Adrenal gland (tissue), 9 donors: ENCODE measurements at regions not wholly inside any gene's neighbourhood (a gene's known extent, or its start where the extent isn't known, plus 50 kb on each side); places are given as distances from the start of the nearest gene placed in this dataset.

ENCODE experiments used
- DNase-seq, 7 donors: peaks; one replicate each; pipeline ENCODE4 v3.0.0-alpha.2; 2019 to 2020
- H3K27ac ChIP-seq, 5 donors: fragments of 200-600 bp; sonication (generic) in 4 of 5; 1 replicate in 3 of 5; 2 replicates in 2 of 5; pipeline versions ENCODE4 v1.5.1 to v1.8.0; 2016 to 2020; ENCODE audit warnings: mild to moderate bottlenecking in 1 of 5
- H3K27me3 ChIP-seq: fragments of 200-600 bp; 2 replicates; pipeline ENCODE4 v1.8.0; 2021
- H3K36me3 ChIP-seq, 2 donors: fragments of 200-600 bp; replicated peaks in 1 of 2; 1 replicate in 1 of 2; 2 replicates in 1 of 2; pipeline versions ENCODE4 v1.5.1 to v1.8.0; 2018 to 2022
- H3K4me1 ChIP-seq, 2 donors: fragments of 200-600 bp; replicated peaks in 1 of 2; 1 replicate in 1 of 2; 2 replicates in 1 of 2; pipeline versions ENCODE4 v1.5.1 to v1.8.0; 2018 to 2021
- H3K4me3 ChIP-seq, 4 donors: fragments of 200-600 bp; sonication (generic) in 3 of 4; one replicate each; pipeline ENCODE4 v1.5.1; 2016 to 2018
- H3K9me3 ChIP-seq, 3 donors: fragments of 200-600 bp; sonication (generic) in 1 of 3; replicated peaks in 1 of 3; 1 replicate in 2 of 3; 2 replicates in 1 of 3; pipeline versions ENCODE4 v1.5.1 to v1.8.0; 2016 to 2021
- CTCF ChIP-seq, 6 experiments: fragments of 450-650 bp in 4 of 6; fragments of 200-600 bp in 2 of 6; sonication (generic) in 1 of 6; IDR thresholded peaks; 1 replicate in 5 of 6; 2 replicates in 1 of 6; pipeline versions ENCODE4 v1.5.1 to v1.8.0; 2016 to 2021; ENCODE audit warnings: antibody characterized with exemption in 6 of 6, mild to moderate bottlenecking in 2 of 6, moderate library complexity in 1 of 6
- POLR2A ChIP-seq, 2 donors: fragments of 450-650 bp; IDR thresholded peaks; one replicate each; pipeline ENCODE4 v1.6.1; 2017; ENCODE audit warnings: antibody characterized with exemption in 2 of 2, mild to moderate bottlenecking in 2 of 2, moderate library complexity in 1 of 2
- WGBS, 4 donors: extraction: QIAGEN DNeasy Blood & Tissue Kit in 2 of 4; methylation state at CpG; one replicate each; pipeline versions ENCODE4 v1.1.5 to v1.1.7; 2013 to 2017; 5-methylcytosine and 5-hydroxymethylcytosine counted together
- intact Hi-C, 2 donors: fragments of 100-400 bp; cut with DNase I; formaldehyde crosslinking; loops; one replicate each; pipeline versions ENCODE4 v1.14.1 to v1.15.0; 2022 to 2023
- donor health status: healthy with polysubstance abuse.
- donor health status: Bipolar disorder and iron deficiency.
- donor health status: DM: yes; HTN: yes; CAD: no.
- donor health status: DM: no; HTN: no; CAD: no.
- donor health status: DM: no; HTN: no; CAD: no.

GRCh38 chr2:58407487-58407886 is 166.4 kb upstream of the FANCL start:
- H3K4me1 ChIP-seq: no peaks in the 10 kb centered on the region
- no peaks in the 10 kb centered on the region for H3K36me3 ChIP-seq
- H3K27me3 ChIP-seq: no peaks in the 10 kb centered on the region
- 78 to 84% (median 82%) methylated on average over 4 of the region's 4 CpGs for WGBS, 4 donors
- no peak overlapping the region for H3K27ac ChIP-seq
- DNase-seq: no peak
- H3K9me3 ChIP-seq: no peaks in the 10 kb centered on the region
- no peak overlapping the region for H3K4me3 ChIP-seq
- no peak for TF ChIP-seq POLR2A (IDR thresholded peaks at IDR 0.05)
- no peak for TF ChIP-seq CTCF (IDR thresholded peaks at IDR 0.05)
- intact Hi-C loops: no loop called here

GRCh38 chr2:58405341-58405740 is 164.2 kb upstream of the FANCL start:
- no peaks in the 10 kb centered on the region for H3K4me1 ChIP-seq
- TF ChIP-seq CTCF (IDR thresholded peaks at IDR 0.05) (no peak), POLR2A (IDR thresholded peaks at IDR 0.05) (no peak)
- DNase-seq: no peak
- no peaks in the 10 kb centered on the region for H3K9me3 ChIP-seq
- no peaks in the 10 kb centered on the region for H3K27me3 ChIP-seq
- H3K4me3 ChIP-seq: no peak overlapping the region
- H3K36me3 ChIP-seq: no peaks in the 10 kb centered on the region
- no peak overlapping the region for H3K27ac ChIP-seq
- WGBS, 4 donors: 58 to 66% (median 62%) methylated on average over 1 of the region's 1 CpG
- intact Hi-C loops: no loop called here

GRCh38 chr2:58401936-58402335 is 160.8 kb upstream of the FANCL start:
- no peak for DNase-seq
- Histone ChIP-seq H3K9me3 (no peaks in the 10 kb centered on the region), H3K4me3 (no peak overlapping the region), H3K36me3 (no peaks in the 10 kb centered on the region), H3K27me3 (no peaks in the 10 kb centered on the region), H3K4me1 (no peaks in the 10 kb centered on the region), H3K27ac (no peak overlapping the region)
- WGBS, 4 donors: 63 to 66% (median 64%) methylated on average over 2 of the region's 2 CpGs
- intact Hi-C loops: no loop called here
- TF ChIP-seq POLR2A (IDR thresholded peaks at IDR 0.05): no peak
- TF ChIP-seq CTCF (IDR thresholded peaks at IDR 0.05): no peak

GRCh38 chr2:58398406-58398805 is 157.3 kb upstream of the FANCL start:
- Histone ChIP-seq H3K4me1 (no peaks in the 10 kb centered on the region), H3K27ac (no peak overlapping the region), H3K27me3 (no peaks in the 10 kb centered on the region), H3K36me3 (no peaks in the 10 kb centered on the region), H3K4me3 (no peak overlapping the region), H3K9me3 (no peaks in the 10 kb centered on the region)
- intact Hi-C loops: no loop called here
- DNase-seq: no peak
- no peak for TF ChIP-seq POLR2A (IDR thresholded peaks at IDR 0.05)
- TF ChIP-seq CTCF (IDR thresholded peaks at IDR 0.05): no peak
